ENCODE measurements at regions not wholly inside any gene's neighbourhood (a gene's known extent, or its start where the extent isn't known, plus 50 kb on each side); places are given as distances from the start of the nearest gene placed in this dataset.

- TF ChIP-seq ARNT (IDR thresholded peaks at IDR 0.05) (no peak), FOXM1 (IDR thresholded peaks at IDR 0.05; ENCODE audit: borderline replicate concordance) (no peak), FOXK2 (IDR thresholded peaks at IDR 0.05) (no peak), TARDBP (IDR thresholded peaks at IDR 0.05) (no peak), FOXA1 (IDR thresholded peaks at IDR 0.05) (no peak), HDGF (IDR thresholded peaks at IDR 0.05; ENCODE audit: borderline replicate concordance) (no peak), NFRKB (IDR thresholded peaks at IDR 0.05) (no peak), SP1 (IDR thresholded peaks at IDR 0.05) (no peak), LEF1 (IDR thresholded peaks at IDR 0.05; ENCODE audit: borderline replicate concordance) (no peak)
These were observed 333.3 kb upstream of the SYNCRIP start for GRCh38 chr6:85975957-85976356.

All from HEK293T (cell line).